Loucy (cell line): ENCODE measurements at regions not wholly inside any gene's neighbourhood (a gene's known extent, or its start where the extent isn't known, plus 50 kb on each side); places are given as distances from the start of the nearest gene placed in this dataset.

Experiments
- CTCF ChIP-seq: fragments of 200-600 bp; sonication (generic); conservative IDR thresholded peaks from 2 replicates; pipeline ENCODE4 v1.5.1; 2014; ENCODE audit warnings: mild to moderate bottlenecking, antibody characterized with exemption, low read length
- EZH2phosphoT487 ChIP-seq: fragments of 200-600 bp; IDR thresholded peaks from 2 replicates; pipeline ENCODE4 v1.6.1; 2018; ENCODE audit warnings: antibody characterized with exemption, mild to moderate bottlenecking, moderate library complexity, borderline replicate concordance

- no peak for TF ChIP-seq CTCF
- no peak for TF ChIP-seq EZH2phosphoT487
These were observed 96.8 kb upstream of the ATP1B1 start for GRCh38 chr1:169009666-169010065.
